A549 (cell line): ENCODE measurements at regions not wholly inside any gene's neighbourhood (a gene's known extent, or its start where the extent isn't known, plus 50 kb on each side); places are given as distances from the start of the nearest gene placed in this dataset.

Experiments used
- ATAC-seq, 2 experiments: fragments of 200-7000 bp in 1 of 2; fragments of >200 bp in 1 of 2; cut with Nextera tagmentation in 1 of 2; cut with Tn5 transposase in 1 of 2; 3 replicates each; pipeline versions ENCODE4 v1.8.0 to v1.9.1; 2018 to 2020; ENCODE audit warnings: mild to moderate bottlenecking in 1 of 2, moderate library complexity in 1 of 2
- CTCF ChIA-PET: fragments of 300-600 bp; sonication (Branson Sonifier 250); formaldehyde crosslinking; extraction: SDS; loops from one replicate; lab custom pipeline; 2021; ENCODE audit warnings: antibody characterized with exemption, inconsistent platforms; lab: Yijun Ruan, JAX
- POLR2A ChIA-PET: fragments of 350-600 bp; formaldehyde crosslinking; extraction: SDS; loops from one replicate; lab custom pipeline; 2021; ENCODE audit warnings: antibody characterized with exemption, inconsistent platforms; lab: Yijun Ruan, JAX
- DNase-seq, 2 experiments: peaks; one replicate each; pipeline versions ENCODE4 v3.0.0 to v3.0.0-alpha.2; 2011 to 2016; ENCODE audit warnings: low read depth in 1 of 2, low spot score in 1 of 2
- FAIRE-seq: peaks from 2 replicates; lab custom pipeline; 2011; peaks lifted over from hg19 to GRCh38; lab: Jason Lieb, UNC
- H3K27ac ChIP-seq, 2 experiments: fragments of >200 bp; sonication (Bioruptor Twin); formaldehyde crosslinking; 3 replicates each; pipeline ENCODE4 v1.5.1; 2016 to 2017
- H3K4me1 ChIP-seq: fragments of >200 bp; sonication (Bioruptor Twin); formaldehyde crosslinking; 3 replicates; pipeline ENCODE4 v1.6.1; 2016
- H3K4me2 ChIP-seq: fragments of >200 bp; sonication (Bioruptor Twin); formaldehyde crosslinking; 3 replicates; pipeline ENCODE4 v1.6.1; 2016
- H3K4me3 ChIP-seq: fragments of >200 bp; sonication (Bioruptor Twin); formaldehyde crosslinking; 3 replicates; pipeline ENCODE4 v1.5.1; 2016
- H3K9me3 ChIP-seq: fragments of >200 bp; sonication (Bioruptor Twin); formaldehyde crosslinking; 3 replicates; pipeline ENCODE4 v1.6.1; 2016
- CBX2 ChIP-seq: fragments of 200-600 bp; sonication (generic); IDR thresholded peaks from 2 replicates; pipeline ENCODE4 v1.6.1; 2016; ENCODE audit warnings: low read depth, mild to moderate bottlenecking, borderline replicate concordance
- EHMT2 ChIP-seq: fragments of 200-600 bp; sonication (generic); IDR thresholded peaks from 2 replicates; pipeline ENCODE4 v1.6.1; 2016; ENCODE audit warnings: antibody characterized with exemption, low read depth, mild to moderate bottlenecking, moderate library complexity
- EP300 ChIP-seq, 2 experiments: fragments of >200 bp; sonication (Bioruptor Twin); formaldehyde crosslinking; IDR thresholded peaks; 2 replicates in 1 of 2; 3 replicates in 1 of 2; pipeline ENCODE4 v1.6.1; 2016 to 2017
- FOSL2 ChIP-seq, 2 experiments: fragments of 450-650 bp in 1 of 2; fragments of >200 bp in 1 of 2; sonication (Bioruptor Twin) in 1 of 2; formaldehyde crosslinking; IDR thresholded peaks; 2 replicates each; pipeline versions ENCODE4 v1.5.0 to v1.6.1; 2016 to 2020; ENCODE audit warnings: mild to moderate bottlenecking in 1 of 2, moderate library complexity in 1 of 2
- GATA3 ChIP-seq: IDR thresholded peaks from 2 replicates; pipeline ENCODE4 v1.6.1; 2012; ENCODE audit warnings: borderline replicate concordance
- HDAC2 ChIP-seq: fragments of 200-600 bp; sonication (generic); IDR thresholded peaks from 2 replicates; pipeline ENCODE4 v1.6.1; 2016
- HOXB13 ChIP-seq: fragments of 250-450 bp; sonication (Bioruptor Pico); IDR thresholded peaks from 2 replicates; pipeline ENCODE4 v1.5.0; 2020; ENCODE audit warnings: low read depth, mild to moderate bottlenecking, moderate library complexity
- JUN ChIP-seq, 2 experiments: fragments of >200 bp; sonication (Bioruptor Twin); formaldehyde crosslinking; IDR thresholded peaks; 2 replicates in 1 of 2; 3 replicates in 1 of 2; pipeline ENCODE4 v1.6.1; 2016 to 2017
- JUNB ChIP-seq: fragments of >200 bp; sonication (Bioruptor Twin); formaldehyde crosslinking; IDR thresholded peaks from 2 replicates; pipeline ENCODE4 v1.6.1; 2016
- KDM1A ChIP-seq: fragments of 200-600 bp; sonication (generic); IDR thresholded peaks from 2 replicates; pipeline ENCODE4 v1.6.1; 2016; ENCODE audit warnings: low read depth, mild to moderate bottlenecking
- KDM5A ChIP-seq: fragments of 200-600 bp; sonication (generic); IDR thresholded peaks from 2 replicates; pipeline ENCODE4 v1.6.1; 2016; ENCODE audit warnings: antibody characterized with exemption, mild to moderate bottlenecking
- NPAS2 ChIP-seq: fragments of 250-450 bp; sonication (Bioruptor Pico); IDR thresholded peaks from 2 replicates; pipeline ENCODE4 v1.8.0; 2022; ENCODE audit warnings: mild to moderate bottlenecking, moderate library complexity, borderline replicate concordance
- NR3C1 ChIP-seq: fragments of >200 bp; sonication (Bioruptor Twin); formaldehyde crosslinking; IDR thresholded peaks from 3 replicates; pipeline ENCODE4 v1.6.1; 2017
- PHF8 ChIP-seq: fragments of 200-600 bp; sonication (generic); IDR thresholded peaks from 2 replicates; pipeline ENCODE4 v1.6.1; 2016; ENCODE audit warnings: low read depth, mild to moderate bottlenecking, antibody characterized with exemption, moderate library complexity, borderline replicate concordance
- POLR2A ChIP-seq: IDR thresholded peaks from 2 replicates; pipeline ENCODE4 v1.6.1; 2012; ENCODE audit warnings: mild to moderate bottlenecking, low read length
- RNF2 ChIP-seq: fragments of 200-600 bp; sonication (generic); IDR thresholded peaks from 2 replicates; pipeline ENCODE4 v1.6.1; 2016; ENCODE audit warnings: low read depth, mild to moderate bottlenecking, antibody characterized with exemption, moderate library complexity, borderline replicate concordance
- SMC3 ChIP-seq: fragments of >200 bp; sonication (Bioruptor Twin); formaldehyde crosslinking; IDR thresholded peaks from 3 replicates; pipeline ENCODE4 v1.6.1; 2018; ENCODE audit warnings: inconsistent platforms
- TP53 ChIP-seq: fragments of 250-450 bp; sonication (Bioruptor Pico); IDR thresholded peaks from 2 replicates; pipeline ENCODE4 v1.5.0; 2021; ENCODE audit warnings: mild to moderate bottlenecking, moderate library complexity
- ZFP36 ChIP-seq: fragments of 450-650 bp; IDR thresholded peaks from 2 replicates; pipeline ENCODE4 v1.6.1; 2014; ENCODE audit warnings: borderline replicate concordance; ENCODE audit not compliant: partially characterized antibody
- ZSCAN20 ChIP-seq: fragments of 250-450 bp; sonication (Bioruptor Pico); IDR thresholded peaks from 2 replicates; pipeline ENCODE4 v1.8.0; 2022; ENCODE audit warnings: mild to moderate bottlenecking, moderate library complexity
- WGBS: methylation state at CpG from one replicate; pipeline ENCODE4 v1.1.6; 2017; ENCODE audit errors: missing lambda C conversion rate; 5-methylcytosine and 5-hydroxymethylcytosine counted together
- TF ChIP-seq, protein P1 (sequence below): IDR thresholded peaks from 2 replicates; pipeline ENCODE4 v1.6.1; 2012; ENCODE audit warnings: low read depth, borderline replicate concordance
- TF ChIP-seq, protein P2 (sequence below): fragments of >200 bp; sonication (Bioruptor Twin); formaldehyde crosslinking; IDR thresholded peaks from 2 replicates; pipeline ENCODE4 v1.6.1; 2016
- TF ChIP-seq, protein P3 (sequence below): fragments of 450-650 bp; IDR thresholded peaks from 2 replicates; pipeline ENCODE4 v1.6.1; 2014; ENCODE audit warnings: antibody characterized with exemption

DNA sequence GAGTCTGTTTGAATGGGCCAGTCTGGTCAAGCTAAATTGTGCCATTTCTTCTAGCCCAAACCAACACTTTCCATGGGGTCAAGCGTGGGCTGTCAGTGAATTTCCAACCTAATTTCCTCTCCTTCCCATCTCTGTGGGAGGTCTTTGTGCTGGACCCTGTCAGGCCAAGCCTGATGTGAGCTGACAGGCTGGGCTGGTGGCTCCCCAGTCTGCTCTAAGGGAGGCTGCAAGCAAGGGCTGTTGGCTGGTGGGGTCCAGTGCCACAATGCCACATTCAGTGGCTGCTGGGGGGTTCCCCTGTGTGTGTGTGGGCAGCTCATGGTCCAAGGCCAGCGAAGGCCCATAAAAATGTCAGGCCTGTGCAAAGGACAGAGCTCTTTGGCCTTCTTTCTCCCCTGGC lies 216.1 kb downstream of the OPA1 start:
- POLR2A ChIA-PET, result no interaction called here
- TF ChIP-seq ZFP36, result no peak
- TF ChIP-seq POLR2A, result no peak
- TF ChIP-seq CBX2, result no peak
- TF ChIP-seq SMC3, result no peak
- no peak for TF ChIP-seq NPAS2 (CRISPR knock-in tag)
- TF ChIP-seq GATA3, result no peak
- no peak for TF ChIP-seq EHMT2
- Histone ChIP-seq H3K27ac (no peak overlapping the region), H3K4me1 (peaks cover 18% of the 10 kb centered on the region), H3K4me2 (no peak overlapping the region), H3K4me3 (no peak overlapping the region), H3K9me3 (no peaks in the 10 kb centered on the region)
- no peak for DNase-seq
- ATAC-seq, result no peak
- 88% methylated on average over 1 of the region's 2 CpGs for WGBS
- CTCF ChIA-PET, result interaction anchor here (1.0 kb wide), 1 partner anchor 55 kb away, joined by 3 read pairs; no protein-coding TSS in a partner anchor
- FAIRE-seq, result no peak

DNA sequence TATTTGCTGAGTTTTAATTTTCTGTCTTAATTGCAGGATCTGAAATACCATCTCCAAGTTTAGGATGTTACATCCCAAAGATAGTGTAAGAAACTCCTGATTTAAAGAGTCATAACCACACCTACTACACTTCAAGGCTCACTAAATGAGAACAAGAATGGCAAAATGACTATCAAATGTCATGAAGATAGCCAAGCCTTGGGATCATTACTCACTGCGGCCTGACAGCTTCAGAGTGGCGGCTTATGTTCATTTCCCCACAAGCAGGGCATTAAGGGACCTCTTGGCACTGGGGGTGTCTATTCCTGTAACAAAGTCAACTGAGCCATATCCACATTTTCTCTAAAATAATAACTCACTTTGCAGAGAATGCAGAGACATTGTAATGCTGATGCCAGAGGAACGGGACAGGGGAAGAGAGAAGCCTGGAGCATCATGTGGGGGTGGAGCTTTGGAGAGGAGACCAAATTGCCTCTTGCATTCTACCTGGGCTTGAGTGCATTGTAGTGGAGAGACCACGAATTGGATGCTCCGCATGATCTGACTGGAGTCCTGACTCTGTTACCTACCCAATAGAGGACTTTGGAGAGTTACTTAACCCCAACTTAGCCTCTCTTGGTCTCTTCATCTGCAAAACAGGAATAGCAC lies 219.2 kb downstream of the OPA1 start:
- DNase-seq (no peak), ATAC-seq (no peak), FAIRE-seq (no peak)
- Histone ChIP-seq H3K4me1 (peaks cover 4% of the 10 kb centered on the region; the same call in 1 of the 3 replicates), H3K27ac (no peak overlapping the region), H3K4me3 (no peak overlapping the region), H3K4me2 (no peak overlapping the region), H3K9me3 (no peaks in the 10 kb centered on the region)
- POLR2A ChIA-PET, result no interaction called here
- no peak for TF ChIP-seq POLR2A
- 85% methylated on average over 5 of the region's 5 CpGs for WGBS
- CTCF ChIA-PET, result interaction anchor here (1.3 kb wide), 1 partner anchor 23 kb away, joined by 4 read pairs; no protein-coding TSS in a partner anchor

DNA sequence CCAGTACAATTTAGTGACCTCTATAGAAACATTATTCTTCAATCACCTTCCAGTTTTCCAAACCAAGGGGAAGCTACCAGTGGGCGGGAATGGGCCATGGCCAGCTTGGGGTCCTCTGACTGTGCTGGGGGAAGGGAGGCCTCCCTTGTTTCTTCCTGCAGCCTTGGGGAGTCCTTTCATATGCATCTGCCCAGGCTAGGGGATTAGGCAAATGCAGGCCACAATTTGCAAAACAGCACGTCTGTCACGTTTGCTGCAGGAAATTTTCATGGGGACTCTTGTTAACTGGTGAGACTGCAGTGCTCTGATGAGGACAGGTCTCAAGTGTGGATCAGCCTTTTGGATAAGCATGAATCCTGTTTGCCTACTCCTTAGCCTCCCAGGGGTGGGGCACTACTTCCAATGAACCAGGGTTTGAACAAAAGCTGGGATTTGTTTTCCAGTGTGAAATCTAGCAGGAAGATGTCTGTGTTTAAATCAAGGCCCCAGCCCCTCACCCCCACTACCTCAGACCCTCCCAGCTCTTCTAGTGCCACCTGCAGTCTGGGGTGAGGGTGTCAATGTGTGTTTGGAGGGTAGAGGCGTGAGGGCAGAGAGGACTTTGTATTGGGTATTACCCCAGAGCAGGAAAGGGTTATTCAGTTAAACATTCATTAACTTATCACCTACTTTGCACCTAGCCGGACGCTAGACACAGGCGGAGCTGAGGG lies 219.9 kb downstream of the OPA1 start:
- Histone ChIP-seq H3K4me2 (no peak overlapping the region), H3K4me1 (peaks cover 4% of the 10 kb centered on the region; the same call in 1 of the 3 replicates), H3K27ac (no peak overlapping the region), H3K4me3 (no peak overlapping the region), H3K9me3 (no peaks in the 10 kb centered on the region)
- no peak for FAIRE-seq
- CTCF ChIA-PET, result interaction anchor here (1.1 to 1.3 kb wide), 2 partner anchors 22 to 272 kb away, joined by 3 to 4 read pairs; no protein-coding TSS in a partner anchor
- no peak for ATAC-seq
- TF ChIP-seq TP53, result no peak
- TF ChIP-seq HOXB13 (CRISPR knock-in tag), result no peak
- no peak for TF ChIP-seq HDAC2
- no peak for TF ChIP-seq KDM5A
- TF ChIP-seq NR3C1, result no peak
- no peak for TF ChIP-seq PHF8
- no peak for TF ChIP-seq GATA3
- no peak for TF ChIP-seq JUNB
- TF ChIP-seq RNF2, result no peak
- no peak for TF ChIP-seq EHMT2
- TF ChIP-seq KDM1A, result no peak
- TF ChIP-seq JUN (IDR thresholded peaks at IDR 0.05), result no peak
- TF ChIP-seq FOSL2 (IDR thresholded peaks at IDR 0.05), result no peak
- TF ChIP-seq FOSL2 (CRISPR knock-in tag; IDR thresholded peaks at IDR 0.05), result no peak
- no peak for TF ChIP-seq EP300 (IDR thresholded peaks at IDR 0.05)
- TF ChIP-seq, protein P1, sequence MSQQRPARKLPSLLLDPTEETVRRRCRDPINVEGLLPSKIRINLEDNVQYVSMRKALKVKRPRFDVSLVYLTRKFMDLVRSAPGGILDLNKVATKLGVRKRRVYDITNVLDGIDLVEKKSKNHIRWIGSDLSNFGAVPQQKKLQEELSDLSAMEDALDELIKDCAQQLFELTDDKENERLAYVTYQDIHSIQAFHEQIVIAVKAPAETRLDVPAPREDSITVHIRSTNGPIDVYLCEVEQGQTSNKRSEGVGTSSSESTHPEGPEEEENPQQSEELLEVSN, result no peak
- TF ChIP-seq CBX2, result no peak
- TF ChIP-seq, protein P2, sequence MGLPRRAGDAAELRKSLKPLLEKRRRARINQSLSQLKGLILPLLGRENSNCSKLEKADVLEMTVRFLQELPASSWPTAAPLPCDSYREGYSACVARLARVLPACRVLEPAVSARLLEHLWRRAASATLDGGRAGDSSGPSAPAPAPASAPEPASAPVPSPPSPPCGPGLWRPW, result no peak
- TF ChIP-seq, protein P3, sequence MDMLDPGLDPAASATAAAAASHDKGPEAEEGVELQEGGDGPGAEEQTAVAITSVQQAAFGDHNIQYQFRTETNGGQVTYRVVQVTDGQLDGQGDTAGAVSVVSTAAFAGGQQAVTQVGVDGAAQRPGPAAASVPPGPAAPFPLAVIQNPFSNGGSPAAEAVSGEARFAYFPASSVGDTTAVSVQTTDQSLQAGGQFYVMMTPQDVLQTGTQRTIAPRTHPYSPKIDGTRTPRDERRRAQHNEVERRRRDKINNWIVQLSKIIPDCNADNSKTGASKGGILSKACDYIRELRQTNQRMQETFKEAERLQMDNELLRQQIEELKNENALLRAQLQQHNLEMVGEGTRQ, result no peak
- no peak for TF ChIP-seq ZSCAN20 (CRISPR knock-in tag)
- POLR2A ChIA-PET, result no interaction called here
- WGBS, result 81% methylated on average over 7 of the region's 7 CpGs
- no peak for DNase-seq
